Left cardiac atrium (tissue), 4 donors: ENCODE measurements at regions not wholly inside any gene's neighbourhood (a gene's known extent, or its start where the extent isn't known, plus 50 kb on each side); places are given as distances from the start of the nearest gene placed in this dataset.

ENCODE experiments used
- ATAC-seq, 2 donors: fragments of 200-7000 bp; cut with Tn5 transposase; one replicate each; pipeline ENCODE4 v1.9.1; 2020; ENCODE audit warnings: mild to moderate bottlenecking in 2 of 2, moderate library complexity in 2 of 2
- DNase-seq: peaks from one replicate; pipeline ENCODE4 v3.0.0-alpha.2; 2020
- intact Hi-C, 2 donors: fragments of 100-400 bp; cut with DNase I; formaldehyde crosslinking; loops; one replicate each; pipeline versions ENCODE4 v1.14.1 to v1.15.1; 2022 to 2023
- donor health status: DM: no; HTN: yes; CAD: no.
- donor health status: DM: no; HTN: yes; CAD: no; lungs with severe emphysema.
- donor health status: DM: yes; HTN: yes; CAD: no.
- donor health status: Dilated cardiomyopathy.

DNA sequence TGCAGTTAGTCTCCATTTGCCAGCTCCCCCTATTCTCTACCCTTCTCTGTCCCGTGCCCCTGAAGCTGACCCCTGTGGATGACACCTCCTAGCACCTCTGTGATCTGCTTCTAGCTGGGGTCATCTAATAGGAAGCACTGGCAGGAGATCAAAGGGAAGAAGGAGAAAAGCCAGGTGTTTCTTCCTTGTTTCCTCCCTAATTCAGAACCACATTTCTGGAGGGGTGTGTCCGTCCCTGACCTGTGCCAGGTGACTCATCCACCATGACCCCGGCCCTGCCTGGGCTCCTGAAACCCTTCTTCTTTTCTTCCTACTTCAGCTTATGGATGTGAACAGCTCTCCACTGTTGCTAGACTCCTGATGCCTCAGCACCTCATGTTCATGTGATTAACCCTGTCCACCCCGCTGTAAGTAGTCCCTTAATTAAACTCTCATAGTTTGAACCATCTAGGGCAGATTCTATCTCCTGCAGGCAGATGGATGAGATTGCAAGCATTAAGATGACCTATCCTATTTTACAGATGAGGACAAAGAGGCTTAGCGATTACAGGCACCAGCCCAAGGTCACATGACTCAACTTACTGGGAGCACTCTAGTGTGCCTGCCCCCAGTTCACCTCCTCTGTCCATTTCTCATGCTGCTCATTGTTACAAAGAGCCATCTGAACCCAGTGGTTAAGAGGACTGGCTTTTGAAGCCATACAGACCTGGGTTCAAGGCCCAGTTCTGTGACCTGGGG is 770.5 kb downstream of the MED13L start:
- DNase-seq (no peak), ATAC-seq (no peak)
- intact Hi-C loops = no loop called here

GRCh38 chr12:115504306-115505290 is 772.9 kb downstream of the MED13L start:
- intact Hi-C loops = no loop called here
- DNase-seq (no peak), ATAC-seq (peak; percentile 65 to 69)

DNA sequence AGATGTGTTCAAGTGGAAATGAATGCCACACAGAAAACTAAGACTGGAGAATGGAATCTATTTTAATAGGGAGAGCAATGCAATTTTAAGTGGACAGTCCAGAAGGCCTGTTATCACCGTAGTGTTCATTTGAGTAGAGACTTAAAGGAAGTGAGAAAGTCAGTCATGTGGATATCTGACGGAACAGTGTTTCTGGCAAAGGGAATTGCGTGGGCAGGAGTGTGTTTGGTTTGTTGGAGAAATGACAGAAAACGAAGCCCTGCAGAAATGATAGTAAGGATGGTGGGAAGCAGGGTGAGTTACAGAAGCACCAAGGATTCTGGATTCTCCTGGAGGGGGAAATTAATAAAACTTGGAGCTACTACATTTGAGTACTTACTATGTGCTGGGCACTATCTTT is 776.6 kb downstream of the MED13L start:
- intact Hi-C loops = no loop called here

GRCh38 chr12:115495300-115495699 is 782.2 kb downstream of the MED13L start:
- DNase-seq = no peak
- ATAC-seq = no peak
- intact Hi-C loops = no loop called here

More for the DNA sequence above, 776.6 kb downstream of the MED13L start:
- no peak for DNase-seq
- no peak for ATAC-seq

- ATAC-seq (no peak), DNase-seq (no peak)
- intact Hi-C loops = no loop called here
These were observed 784.9 kb downstream of the MED13L start for GRCh38 chr12:115492553-115492952.

- no peak for ATAC-seq
- no peak for DNase-seq
- intact Hi-C loops = no loop called here
These were observed 785.8 kb downstream of the MED13L start for GRCh38 chr12:115491511-115492250.

DNA sequence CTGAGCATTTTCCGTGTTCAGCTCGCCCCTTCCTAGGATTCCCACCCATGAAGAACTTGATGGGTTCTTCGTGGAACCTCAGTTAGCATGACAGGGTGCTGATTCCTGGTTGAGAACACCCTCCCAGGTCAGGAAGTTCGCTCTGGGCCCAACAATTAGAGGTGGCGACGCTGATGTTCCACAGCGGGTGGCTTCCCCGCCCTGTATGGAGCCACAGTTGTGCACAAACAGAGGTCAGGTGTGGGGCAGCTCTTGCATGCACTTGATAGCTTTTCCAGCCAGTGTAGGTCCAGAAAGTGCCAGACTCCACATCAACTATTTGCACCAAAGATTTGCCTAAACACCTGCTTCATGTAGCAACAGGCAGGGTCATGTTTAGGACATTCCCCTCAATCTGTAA is 788.2 kb downstream of the MED13L start:
- no peak for DNase-seq
- no peak for ATAC-seq
- intact Hi-C loops = no loop called here

- intact Hi-C loops = no loop called here
- ATAC-seq (no peak), DNase-seq (no peak)
These were observed 791.5 kb downstream of the MED13L start for GRCh38 chr12:115485967-115486366.

- intact Hi-C loops = no loop called here
- DNase-seq = no peak
- no peak for ATAC-seq
These were observed 792.0 kb downstream of the MED13L start for GRCh38 chr12:115485503-115485902.

DNA sequence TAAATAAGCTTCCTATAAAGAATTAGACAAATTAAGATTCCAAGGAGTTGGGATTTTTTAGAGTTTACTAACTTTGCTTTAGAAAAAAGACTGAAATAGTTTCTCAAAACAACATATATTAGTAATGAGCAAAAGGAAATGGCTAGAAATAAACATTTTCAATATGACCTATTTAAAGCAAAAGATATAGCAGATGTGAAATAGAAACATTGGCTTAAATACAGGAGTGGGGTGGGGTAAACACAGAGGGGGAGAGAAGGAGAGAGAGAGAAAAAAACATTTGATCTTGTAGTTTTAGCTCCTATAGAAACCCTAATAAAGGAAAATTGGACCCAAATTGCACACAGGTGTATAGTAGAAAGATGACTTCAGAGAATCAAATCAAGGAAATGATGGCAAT is 794.5 kb downstream of the MED13L start:
- no peak for DNase-seq
- intact Hi-C loops = no loop called here
- ATAC-seq = no peak

DNA sequence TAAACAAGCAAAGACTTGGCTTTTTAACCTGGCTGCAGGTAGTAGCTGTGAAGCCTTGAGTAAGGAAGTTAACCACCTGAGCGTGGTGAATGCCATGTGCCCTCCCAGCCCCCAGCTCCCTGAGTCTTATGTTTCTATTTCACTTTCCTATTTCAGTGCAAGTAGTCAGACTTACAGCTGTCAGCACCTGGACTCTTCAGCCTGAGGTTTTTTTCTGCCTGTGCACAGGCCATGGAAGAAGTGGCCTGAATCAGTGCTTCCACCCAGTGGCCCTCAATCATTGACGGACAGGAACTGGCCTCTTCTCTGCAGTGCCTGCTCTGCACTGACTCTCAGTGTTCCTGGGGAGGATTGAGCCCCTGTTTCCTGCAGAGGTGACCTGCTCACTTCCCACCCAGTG is 796.4 kb downstream of the MED13L start:
- DNase-seq = no peak
- intact Hi-C loops = no loop called here
- ATAC-seq = no peak

- no peak for DNase-seq
- intact Hi-C loops = no loop called here
- ATAC-seq = no peak
These were observed 794.5 kb upstream of the TBX3 start for GRCh38 chr12:115478505-115478904.

- no peak for ATAC-seq
- no peak for DNase-seq
- intact Hi-C loops = no loop called here
These were observed 790.8 kb upstream of the TBX3 start for GRCh38 chr12:115474539-115475353.

DNA sequence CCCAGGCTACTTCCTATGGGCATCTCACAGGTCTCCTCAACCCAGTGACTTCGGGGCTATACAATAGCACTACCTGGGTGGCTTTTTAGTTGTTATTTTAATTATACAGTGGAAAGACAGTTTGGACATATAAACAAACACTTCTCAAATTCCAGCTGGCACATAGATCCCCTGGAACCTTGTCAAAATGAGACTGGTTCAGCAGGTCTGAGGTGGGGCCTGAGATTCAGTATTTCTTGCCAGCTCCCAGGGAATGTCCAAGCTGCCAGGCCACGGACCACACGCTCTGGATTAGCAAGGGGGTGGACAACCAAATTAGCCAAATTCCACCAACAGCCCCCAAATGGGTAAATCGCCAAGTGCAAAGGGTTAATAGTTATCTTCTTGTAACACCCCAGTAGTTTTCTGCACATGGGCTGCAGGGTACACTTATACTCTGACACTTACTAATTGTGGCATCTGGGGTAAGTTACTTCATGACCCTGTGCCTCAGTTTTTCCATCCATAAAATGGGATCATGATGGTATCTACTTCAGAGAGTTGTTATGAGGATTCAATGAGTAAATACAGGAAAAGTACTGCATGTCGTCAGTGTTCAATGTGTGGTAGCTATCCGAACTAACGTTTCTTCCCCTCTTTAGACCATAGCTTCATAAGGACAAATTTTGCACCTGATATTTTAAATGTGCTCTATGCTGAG is 789.4 kb upstream of the TBX3 start:
- ATAC-seq (no peak), DNase-seq (no peak)
- intact Hi-C loops = no loop called here

- no peak for DNase-seq
- intact Hi-C loops = no loop called here
- no peak for ATAC-seq
These were observed 788.9 kb upstream of the TBX3 start for GRCh38 chr12:115472852-115473251.

DNA sequence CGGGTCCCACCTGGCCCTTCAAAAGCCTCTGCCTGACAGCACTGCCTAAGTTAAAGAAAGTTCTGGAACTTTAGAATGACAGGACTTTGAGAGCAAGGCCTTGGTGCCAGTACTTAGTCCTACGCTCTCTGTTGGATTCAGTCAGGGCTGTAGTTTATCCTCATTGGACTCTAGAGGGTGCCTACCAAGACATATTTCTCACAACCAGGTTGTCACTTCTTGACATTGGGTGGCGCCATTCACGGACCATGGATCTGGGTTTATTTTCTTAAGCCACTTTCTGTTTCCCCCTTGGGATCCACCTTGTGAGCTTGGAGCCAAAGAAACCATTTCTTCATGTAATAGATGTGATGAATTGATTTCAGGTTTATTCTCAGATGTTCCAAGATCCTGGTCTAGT is 787.0 kb upstream of the TBX3 start:
- no peak for DNase-seq
- intact Hi-C loops = no loop called here

DNA sequence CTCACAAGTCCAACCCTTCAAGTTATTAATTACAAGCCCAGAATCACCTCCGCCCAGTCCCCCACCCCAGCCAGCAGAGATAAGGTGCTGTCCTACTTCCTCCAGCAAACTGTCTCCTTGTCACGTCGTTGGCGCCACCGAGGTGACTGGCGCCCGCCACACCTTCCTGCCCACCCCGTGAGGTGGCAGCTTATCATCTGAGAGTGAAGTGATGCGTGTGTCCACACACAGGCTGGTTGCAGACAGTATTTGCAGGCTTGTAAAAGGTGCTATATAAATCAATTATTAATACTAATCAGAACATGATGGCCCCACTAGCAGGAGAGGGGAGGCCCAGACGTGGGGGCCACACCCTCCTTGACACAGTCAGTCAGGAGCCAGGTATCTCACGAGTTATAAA is 786.6 kb upstream of the TBX3 start:
- ATAC-seq (no peak), DNase-seq (no peak)
- intact Hi-C loops = no loop called here

More for the DNA sequence above, 787.0 kb upstream of the TBX3 start:
- no peak for ATAC-seq

DNA sequence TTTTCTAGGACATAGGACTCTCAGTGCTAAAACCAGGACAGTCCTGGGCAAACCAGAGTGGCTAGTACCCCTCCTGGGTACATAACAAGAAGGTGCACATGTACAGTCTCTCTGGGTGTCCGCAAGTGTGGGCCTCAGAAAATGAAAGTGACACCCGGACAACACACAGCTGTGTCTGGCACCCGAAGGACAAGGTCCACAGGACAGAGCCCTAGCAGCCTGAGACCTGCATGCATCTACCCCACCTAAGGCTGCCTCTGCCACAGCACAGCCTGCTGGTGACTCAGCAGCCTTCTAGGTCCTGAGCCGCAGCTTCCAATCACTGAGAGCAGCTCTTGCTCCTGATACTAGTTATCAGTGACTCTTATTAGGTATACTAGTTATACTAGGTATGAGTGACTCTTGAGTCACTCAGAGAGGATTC is 784.1 kb upstream of the TBX3 start:
- intact Hi-C loops = no loop called here
- DNase-seq (no peak), ATAC-seq (no peak)
